Daoy (cell line): ENCODE measurements at regions not wholly inside any gene's neighbourhood (a gene's known extent, or its start where the extent isn't known, plus 50 kb on each side); places are given as distances from the start of the nearest gene placed in this dataset.
"Not testable (repeated sequence)": the region's sequence is repeated elsewhere in the genome, so short reads cannot be mapped to it uniquely, and the experiment has no call there.

Experiments used
- DNase-seq: peaks from one replicate; pipeline ENCODE4 v3.0.0-alpha.2; 2015; ENCODE audit warnings: low read depth

DNA sequence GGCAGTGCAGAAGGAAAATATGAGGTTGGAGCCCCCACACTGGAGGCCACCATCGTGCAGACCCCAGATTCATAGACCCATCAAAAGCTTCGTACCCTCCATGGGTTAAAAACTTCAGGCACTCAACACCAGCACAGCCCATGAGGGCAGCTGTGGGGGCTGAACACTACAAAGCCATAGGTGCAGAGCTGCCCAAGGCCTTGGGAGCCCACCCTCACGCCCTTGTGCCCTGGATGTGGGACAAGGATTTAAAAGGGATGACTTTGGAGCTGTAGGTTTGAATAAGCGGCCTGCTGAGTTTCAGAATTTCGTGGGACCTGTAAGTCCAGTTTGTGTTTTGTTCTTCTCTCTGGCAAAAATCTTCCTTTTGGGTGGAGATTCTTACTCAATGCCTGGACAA, 747.6 kb downstream of the SPATA31A6 start:
- DNase-seq, result not testable (repeated sequence)

DNA sequence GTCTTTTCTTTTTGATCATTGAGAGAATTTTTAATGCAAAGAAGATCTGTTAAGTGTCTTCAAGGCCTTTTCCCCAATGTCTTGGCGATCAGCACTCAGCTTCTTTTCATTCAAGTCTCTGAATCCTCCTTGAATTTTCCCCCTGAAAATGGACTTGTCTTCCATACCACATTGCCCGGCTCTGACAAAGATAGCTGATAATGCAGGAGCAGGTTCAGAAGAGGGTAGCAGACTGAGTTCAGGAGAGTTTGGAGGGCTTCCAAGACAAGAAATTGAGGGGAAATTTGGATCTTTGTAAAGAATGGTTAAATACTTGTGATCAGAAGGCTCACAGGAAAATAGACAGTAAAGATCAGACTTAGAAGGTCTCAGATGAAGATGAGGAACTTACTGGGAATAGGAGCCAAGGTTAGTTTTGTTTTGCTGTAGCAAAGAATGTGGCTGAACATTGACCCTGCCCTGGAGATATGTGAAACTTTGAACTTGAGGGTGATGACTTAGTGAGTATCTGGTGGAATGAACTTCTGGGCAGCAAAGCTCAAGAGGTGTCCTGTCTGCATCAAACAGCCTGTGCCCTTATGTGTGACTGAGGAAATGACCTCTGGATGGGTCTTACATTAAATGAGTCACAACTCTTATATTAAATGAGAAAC, 754.2 kb downstream of the SPATA31A6 start:
- DNase-seq, result not testable (repeated sequence)

DNA sequence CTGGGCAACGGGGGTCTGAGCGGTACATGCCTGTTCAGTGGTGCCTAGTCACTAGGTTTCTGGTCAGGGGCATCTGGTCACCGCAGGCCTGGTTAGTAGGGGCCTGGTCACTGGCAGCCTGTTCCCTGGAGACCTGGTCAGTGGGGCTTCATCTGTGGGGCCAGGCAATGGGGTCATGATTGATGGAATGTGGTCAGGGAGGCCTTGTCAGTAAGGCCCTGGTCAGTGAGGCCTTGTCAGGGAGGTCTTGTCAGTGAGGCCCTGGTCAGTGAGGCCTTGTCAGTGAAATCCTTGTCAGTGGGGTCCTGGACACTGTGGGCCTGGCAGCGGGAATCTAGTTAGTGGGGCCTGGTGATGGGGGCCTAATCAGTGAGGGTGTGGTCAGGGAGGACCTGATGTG, 763.6 kb downstream of the SPATA31A6 start:
- not testable (repeated sequence) for DNase-seq

- peak; percentile 10 for DNase-seq
These were observed 767.8 kb downstream of the SPATA31A6 start for GRCh38 chr9:42951239-42951638.

DNA sequence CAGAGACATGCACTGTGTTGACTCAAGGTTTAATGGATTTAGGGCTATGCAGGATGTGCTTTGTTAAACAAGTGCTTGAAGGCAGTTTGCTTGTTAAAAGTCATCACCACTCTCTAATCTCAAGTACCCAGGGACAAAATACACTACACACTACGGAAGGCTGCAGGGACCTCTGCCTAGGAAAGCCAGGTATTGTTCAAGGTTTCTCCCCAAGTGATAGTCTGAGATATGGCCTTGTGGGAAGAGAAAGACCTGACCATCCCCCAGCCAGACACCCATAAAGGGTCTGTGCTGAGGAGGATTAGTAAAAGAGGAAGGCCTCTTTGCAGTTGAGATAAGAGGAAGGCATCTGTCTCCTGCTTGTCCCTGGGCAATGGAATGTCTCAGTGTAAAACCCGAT, 781.7 kb downstream of the SPATA31A6 start:
- DNase-seq, result not testable (repeated sequence)

GRCh38 chr9:42971872-42972271, 788.4 kb downstream of the SPATA31A6 start:
- DNase-seq, result not testable (repeated sequence)

DNA sequence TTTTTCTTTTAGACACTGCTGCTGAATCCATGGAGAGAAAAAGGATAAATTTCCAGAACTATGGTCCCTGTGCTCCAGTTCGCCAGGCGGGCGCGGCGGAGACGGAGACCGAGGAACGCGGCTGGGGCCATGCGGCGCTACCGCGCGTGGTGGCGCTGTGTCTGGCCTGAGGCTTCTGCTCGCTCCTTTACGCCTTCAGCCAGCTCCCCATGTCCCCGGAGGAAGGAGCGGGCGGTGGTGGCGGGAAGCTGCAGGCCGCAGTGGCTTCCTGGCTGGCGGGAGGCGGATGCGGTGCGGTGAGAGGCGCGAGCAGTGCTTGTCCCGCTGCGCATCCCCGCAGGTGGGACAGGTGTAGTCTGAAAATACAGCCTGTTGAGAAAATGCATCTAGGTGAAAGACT, 791.3 kb downstream of the SPATA31A6 start:
- not testable (repeated sequence) for DNase-seq

GRCh38 chr9:42984761-42985160, 801.3 kb downstream of the SPATA31A6 start:
- not testable (repeated sequence) for DNase-seq
